HG03097 (cell line): ENCODE measurements at regions not wholly inside any gene's neighbourhood (a gene's known extent, or its start where the extent isn't known, plus 50 kb on each side); places are given as distances from the start of the nearest gene placed in this dataset.
"Not testable (repeated sequence)": the region's sequence is repeated elsewhere in the genome, so short reads cannot be mapped to it uniquely, and the experiment has no call there.

Experiments used
- ATAC-seq: cut with Tn5 transposase; IDR thresholded peaks from one replicate; pipeline ENCODE4 v1.9.1; 2021; ENCODE audit not compliant: unreplicated experiment, low FRiP score

DNA sequence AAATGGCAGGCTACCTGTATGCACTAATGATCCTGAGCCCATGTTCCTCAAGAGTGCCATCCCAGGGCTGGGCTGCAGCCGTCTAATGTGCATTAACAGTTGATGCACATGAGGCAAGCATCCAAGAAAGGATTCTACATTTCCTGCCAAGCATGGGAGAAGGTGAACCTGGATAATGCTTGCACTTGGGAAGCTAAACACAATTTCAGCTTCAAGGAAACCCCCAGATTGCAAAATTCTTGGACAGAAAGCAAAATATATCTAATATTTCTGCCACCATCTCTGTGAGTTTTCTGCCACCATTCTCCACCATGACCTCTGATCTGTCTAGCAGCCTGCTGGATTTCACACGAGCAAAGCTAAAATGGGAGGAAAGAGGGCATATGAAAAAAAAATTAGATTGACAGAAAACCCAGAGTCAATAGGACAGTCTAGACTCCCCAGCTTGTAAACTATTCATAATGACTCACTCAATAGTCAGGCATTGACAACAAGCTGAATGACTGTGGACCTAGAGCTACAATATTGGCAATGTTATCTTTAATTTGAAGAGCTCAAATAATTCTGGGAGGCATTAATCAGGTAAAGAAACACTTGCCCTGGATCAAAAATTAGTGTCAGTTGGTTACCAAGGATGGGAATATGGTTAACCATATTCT is 91.9 kb upstream of the BCL2L14 start:
- no peak for ATAC-seq

GRCh38 chr12:11980115-11980514 is 90.6 kb upstream of the BCL2L14 start:
- no peak for ATAC-seq

DNA sequence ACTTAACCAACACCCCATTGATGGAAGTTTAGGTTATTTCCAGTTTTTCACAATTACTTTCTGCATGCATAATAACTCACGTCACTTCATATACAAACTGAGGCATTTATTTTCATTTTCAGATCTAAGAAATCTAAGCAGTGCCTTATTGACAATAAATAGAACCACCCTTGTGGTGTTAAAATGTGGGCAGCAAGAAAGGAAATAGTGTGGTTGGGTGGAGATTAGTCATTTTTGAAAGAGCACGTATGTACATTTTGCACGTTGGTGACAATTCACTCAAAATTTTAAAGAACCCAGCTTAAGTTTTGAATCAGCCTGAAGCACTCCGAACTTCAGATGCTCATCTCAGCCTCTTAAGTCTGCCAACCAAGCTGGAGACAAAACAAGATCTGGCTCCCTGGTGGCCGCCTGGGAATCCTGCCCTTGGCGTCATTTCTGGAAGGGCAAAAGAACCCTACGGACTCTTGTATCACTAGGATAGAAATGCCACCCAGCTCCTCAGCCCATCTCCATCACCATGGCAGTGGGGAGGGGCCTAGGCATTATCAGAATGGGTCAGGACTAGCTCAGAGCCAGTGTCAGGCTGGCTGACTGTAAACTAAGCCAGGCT is 89.5 kb upstream of the BCL2L14 start:
- ATAC-seq = peak; percentile 77

DNA sequence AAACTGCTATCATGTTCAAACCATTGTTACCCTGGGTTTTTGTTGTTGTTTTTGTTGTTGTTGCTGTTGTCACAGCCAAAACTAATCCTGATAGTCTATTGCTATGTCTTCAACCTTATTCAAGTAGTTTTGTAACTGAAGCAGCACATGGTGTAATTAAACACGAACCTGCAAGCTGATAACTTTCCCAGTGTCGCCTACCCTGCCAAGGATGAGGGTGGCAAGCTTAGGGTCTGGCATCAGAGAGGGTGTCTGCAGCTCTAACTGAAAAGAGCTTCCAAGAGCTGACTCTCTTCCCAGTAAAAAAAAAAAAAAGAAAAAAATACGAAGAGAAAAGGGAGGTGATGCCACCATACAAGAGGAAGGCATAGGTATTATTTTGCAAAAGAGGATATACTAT is 86.3 kb upstream of the BCL2L14 start:
- ATAC-seq = no peak

DNA sequence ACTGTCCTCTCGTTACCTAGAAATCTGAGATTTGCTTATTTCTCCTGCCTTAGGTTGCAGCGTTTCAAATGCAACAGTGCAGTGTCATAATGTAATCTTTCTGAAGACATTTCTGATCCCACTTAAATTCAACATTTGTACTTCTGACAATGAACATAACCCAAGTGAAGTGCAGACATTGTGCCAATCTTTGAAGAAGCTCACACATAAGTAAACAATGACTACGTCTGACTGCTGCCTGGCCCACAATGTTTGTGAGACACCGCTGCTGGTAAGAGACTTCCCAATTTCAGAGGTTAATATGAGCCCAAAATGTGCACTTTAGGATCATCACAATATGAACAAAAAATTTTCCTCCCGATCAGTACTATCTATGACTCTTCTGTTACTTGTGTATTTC is 84.6 kb upstream of the BCL2L14 start:
- ATAC-seq = no peak

- no peak for ATAC-seq
Observed at GRCh38 chr12:11987901-11988300, 82.8 kb upstream of the BCL2L14 start.

- no peak for ATAC-seq
Observed at GRCh38 chr12:11991604-11992003, 79.1 kb upstream of the BCL2L14 start.

DNA sequence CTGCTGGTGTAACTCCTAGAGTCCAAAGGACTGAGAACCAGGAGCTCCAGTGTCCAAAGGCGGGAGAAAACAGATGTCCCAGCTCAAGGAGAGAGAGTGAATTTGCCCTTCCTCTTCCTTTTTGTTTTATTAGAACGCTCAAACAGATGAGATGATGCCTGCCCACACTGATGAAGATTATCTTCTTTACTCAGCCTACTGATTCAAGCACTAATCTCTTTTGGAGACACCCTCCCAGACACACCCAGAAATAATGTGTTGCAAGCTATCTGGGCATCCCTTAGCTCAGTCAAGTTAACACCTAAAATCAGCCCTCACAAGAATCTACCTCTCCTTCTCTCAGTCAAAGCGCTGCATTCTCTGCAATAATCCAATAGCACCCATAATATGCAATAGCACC is 78.2 kb upstream of the BCL2L14 start:
- no peak for ATAC-seq

DNA sequence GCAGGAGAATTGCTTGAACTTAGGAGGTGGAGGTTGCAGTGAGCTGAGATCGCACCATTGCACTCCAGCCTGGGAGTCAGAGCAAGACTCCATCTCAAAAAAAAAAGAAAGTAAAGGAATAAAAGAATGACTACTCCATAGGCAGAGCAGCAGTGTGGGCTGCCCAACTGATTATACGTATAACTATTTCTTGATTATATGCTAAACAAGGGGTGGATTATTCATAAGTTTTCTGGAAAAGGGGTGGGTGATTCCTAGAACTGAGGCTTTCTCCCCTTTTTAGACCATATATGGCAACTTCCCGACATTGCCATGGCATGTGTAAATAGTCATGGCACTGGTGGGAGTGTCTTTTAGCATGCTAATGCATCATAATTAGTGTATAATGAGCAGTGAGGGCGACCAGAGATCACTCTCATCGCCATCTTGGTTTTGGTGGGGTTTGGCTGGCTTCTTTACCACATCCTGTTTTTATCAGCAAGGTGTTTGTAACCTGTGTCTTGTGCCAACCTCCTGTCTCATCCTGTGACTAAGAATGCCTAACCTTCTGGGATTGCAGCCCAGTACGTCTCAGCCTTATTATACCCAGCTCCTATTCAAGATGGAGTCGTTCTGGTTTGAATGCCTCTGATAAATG is 72.3 kb upstream of the BCL2L14 start:
- ATAC-seq = not testable (repeated sequence)

DNA sequence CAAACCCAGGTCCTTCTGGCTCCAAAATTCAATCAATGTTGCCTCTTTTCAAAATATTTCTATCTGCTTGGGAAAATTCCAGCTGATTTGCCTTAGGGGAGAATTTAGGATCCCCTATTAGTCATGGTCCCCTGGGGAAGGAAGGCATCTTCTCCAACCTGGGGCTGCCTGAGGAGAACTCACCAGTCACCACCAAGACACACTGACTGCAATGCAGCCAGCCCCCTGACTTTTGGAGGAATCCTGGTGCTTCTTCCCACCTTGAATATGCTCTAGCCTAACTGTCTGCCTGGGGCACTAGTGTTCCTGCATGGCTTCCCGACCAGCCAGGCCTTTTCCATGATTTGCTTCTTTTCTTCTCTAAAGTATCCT is 71.8 kb upstream of the BCL2L14 start:
- no peak for ATAC-seq

DNA sequence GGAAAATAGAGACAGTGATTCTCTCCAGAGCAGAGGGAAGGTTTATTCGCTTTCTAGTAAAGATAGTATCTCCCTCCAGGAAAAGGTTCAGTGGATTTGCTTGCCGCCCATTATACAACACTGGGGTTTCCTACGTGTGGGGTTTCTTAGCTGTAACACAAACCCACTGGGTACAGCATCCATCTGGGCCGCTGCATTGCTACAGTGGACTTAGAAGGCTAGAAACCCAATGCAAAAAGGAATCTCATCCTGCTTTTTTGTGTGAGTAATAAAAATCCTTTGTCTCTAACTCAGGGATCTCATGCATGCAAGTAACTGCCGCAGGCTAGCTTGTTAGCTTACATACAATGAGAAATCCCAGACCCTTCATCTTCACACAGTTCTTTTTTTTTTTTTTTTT is 67.1 kb upstream of the BCL2L14 start:
- ATAC-seq = no peak

DNA sequence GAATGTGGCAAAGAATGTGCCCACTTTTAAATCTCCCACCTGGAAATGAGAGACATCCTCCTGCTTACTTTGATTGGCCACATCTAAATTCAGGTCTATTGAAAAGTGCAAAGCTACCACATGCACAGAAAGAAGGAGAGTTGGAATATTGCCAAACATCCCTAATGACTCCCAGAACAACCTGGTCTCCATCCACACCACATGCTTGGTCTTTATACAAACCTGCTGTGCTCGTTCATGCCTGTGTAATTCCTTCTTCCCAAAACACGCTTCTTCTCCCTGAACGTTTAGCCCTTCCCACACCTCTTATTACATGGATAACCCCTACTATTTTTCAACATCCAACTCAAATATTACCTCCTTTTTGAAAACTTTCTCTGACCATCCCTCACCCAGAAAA is 66.2 kb upstream of the BCL2L14 start:
- ATAC-seq = no peak

DNA sequence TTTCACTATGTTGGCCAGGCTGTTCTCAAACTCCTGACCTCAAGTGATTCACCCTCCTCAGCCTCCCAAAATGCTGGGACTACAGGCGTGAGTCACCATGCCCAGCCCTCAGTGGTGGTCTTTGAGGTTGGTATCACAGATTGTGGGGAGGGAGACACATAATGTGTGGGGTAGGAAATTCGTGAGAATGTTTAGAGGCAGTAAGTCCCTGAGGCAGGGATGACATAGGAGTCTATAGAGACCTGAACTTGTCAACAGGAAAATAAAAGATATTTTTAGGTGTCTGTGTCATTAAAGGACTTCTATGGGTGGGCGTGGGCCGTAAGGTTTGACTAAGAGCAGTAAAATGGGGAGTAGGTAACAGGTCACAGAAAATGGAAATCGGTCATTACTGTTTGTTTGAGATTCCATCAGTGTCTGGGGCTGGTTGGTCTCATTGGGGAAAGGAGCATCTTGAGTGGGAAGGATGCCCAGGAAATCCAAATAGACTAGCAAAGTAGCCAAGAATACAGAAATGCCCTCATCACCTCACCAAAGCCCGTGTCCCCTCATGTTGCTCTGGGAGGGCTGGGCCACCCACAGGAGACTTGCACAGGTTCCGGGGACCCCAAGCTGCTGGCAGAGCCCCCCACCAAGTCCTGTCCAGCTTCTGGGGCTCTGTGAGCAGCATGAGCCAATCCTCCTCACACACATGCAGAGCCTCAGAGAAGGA is 63.6 kb upstream of the BCL2L14 start:
- no peak for ATAC-seq

GRCh38 chr12:12007713-12008231 is 63.0 kb upstream of the BCL2L14 start:
- no peak for ATAC-seq

DNA sequence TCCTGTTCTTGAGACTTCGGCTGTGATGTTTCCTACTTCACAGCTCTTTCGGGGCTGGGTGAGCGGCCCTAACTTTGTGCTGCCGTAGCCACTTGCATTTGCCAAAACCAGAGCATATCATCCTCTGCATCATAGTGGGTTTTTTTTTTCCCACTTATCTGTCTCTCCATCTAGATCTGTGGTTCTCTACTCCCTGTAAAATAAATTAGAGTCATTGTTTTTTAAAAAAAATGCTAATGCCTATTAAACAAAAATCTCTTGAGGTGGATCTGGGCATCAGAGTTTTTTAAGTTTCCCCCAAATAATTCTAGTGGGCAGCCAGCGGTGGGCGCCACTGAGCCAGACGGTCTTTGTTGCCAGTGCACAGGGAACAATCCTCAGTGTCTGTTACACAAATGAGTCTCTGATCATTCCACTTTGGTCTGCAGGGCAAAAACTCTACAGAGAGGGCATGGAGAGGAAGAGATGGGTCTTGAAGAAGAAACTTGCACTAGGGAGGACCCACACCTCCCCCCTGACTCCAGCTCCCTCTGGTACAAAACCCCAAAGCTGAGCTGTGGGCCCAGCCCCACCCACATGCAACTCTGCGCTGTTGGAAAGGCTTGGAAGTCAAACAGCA is 62.4 kb upstream of the BCL2L14 start:
- ATAC-seq = no peak

DNA sequence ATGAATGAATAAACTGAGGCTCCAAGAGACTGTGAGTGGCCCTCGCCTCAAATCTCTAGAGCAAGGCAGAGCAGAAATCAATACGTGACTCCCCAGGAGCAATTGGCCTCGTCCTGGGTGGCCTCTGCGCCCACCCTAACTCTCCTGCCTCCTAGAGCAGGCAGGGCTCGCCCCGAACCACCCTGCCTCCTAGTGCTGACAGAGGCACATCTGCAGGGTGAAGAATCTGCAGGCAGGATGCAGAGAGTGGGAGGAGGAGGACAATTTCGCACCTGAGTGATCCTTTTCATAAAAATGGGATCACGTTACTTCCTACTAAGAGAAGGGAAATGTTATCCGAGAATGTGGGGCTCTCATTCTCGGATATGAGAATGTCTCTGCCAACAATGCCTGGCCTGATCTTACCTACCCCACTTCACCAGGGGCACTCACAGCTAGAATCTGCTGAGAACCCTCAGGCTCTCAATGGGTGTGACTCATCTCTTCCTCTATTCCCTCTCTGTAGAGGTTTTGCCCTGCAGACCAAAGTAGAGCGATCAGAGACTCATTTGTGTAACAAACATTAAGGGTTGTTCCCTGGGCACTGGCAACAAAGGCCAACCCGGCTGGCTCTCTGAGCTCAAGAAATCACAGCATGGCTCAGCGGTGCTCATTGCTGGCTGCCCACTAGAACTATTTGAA is 61.7 kb upstream of the BCL2L14 start:
- ATAC-seq = peak; percentile 40

DNA sequence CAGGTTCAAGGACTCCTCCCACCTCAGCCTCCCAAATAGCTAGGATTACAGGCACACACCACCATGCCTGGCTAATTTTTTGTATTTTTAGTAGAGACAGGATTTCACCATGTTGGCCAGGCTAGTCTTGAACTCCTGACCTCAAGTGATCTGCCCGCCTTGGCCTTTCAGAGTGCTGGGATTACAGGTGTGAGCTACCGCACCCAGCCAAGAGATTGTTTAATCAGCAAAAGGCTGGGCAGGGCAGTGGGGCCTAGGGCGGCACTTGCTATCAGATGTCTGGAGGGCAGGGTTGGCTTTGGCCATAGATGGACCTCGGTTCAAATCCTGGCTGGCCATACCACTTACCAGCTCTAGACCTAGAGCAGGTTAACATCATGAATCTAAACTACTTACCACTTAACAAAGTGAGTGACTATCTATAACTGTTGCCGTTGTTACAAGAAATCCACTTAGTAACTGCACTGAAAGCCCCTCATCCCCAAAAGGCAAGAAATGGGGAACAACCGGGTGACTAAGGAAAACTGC is 60.9 kb upstream of the BCL2L14 start:
- not testable (repeated sequence) for ATAC-seq

GRCh38 chr12:12010277-12011039 is 60.3 kb upstream of the BCL2L14 start:
- peak; percentile 47 for ATAC-seq

GRCh38 chr12:12011880-12012260 is 58.9 kb upstream of the BCL2L14 start:
- ATAC-seq = no peak
